Neural cell (in vitro differentiated cells): ENCODE measurements at regions not wholly inside any gene's neighbourhood (a gene's known extent, or its start where the extent isn't known, plus 50 kb on each side); places are given as distances from the start of the nearest gene placed in this dataset.

Experiments
- H2AFZ ChIP-seq: fragments of 200-600, 300-800 bp; sonication (generic), shearing (Covaris generic); 2 replicates; pipeline ENCODE4 v1.6.0; 2014; ENCODE audit warnings: low read depth, mild to moderate bottlenecking, antibody characterized with exemption, low read length, moderate library complexity
- H3F3A ChIP-seq: fragments of 200-600 bp; shearing (Covaris generic); 2 replicates; pipeline ENCODE4 v1.6.1; 2016; ENCODE audit warnings: mild to moderate bottlenecking, moderate library complexity, mixed read lengths, antibody characterized with exemption, low read length; ENCODE audit not compliant: insufficient read depth, poor library complexity, severe bottlenecking
- H3K27ac ChIP-seq: fragments of 200-600, 300-800 bp; sonication (generic), shearing (Covaris generic); 2 replicates; pipeline ENCODE4 v1.5.1; 2014; ENCODE audit warnings: mild to moderate bottlenecking, low read length, moderate library complexity
- H3K27me3 ChIP-seq: fragments of 300-800, 200-600 bp; sonication (generic), shearing (Covaris generic); 2 replicates; pipeline ENCODE4 v1.6.0; 2014; ENCODE audit warnings: mild to moderate bottlenecking, low read depth, low read length, moderate library complexity; ENCODE audit not compliant: insufficient read depth
- H3K36me3 ChIP-seq: fragments of 300-800, 200-600 bp; sonication (generic), shearing (Covaris generic); 2 replicates; pipeline ENCODE4 v1.5.1; 2014; ENCODE audit warnings: mild to moderate bottlenecking, antibody characterized with exemption, low read length, moderate library complexity; ENCODE audit not compliant: insufficient read depth
- H3K4me2 ChIP-seq: fragments of 300-800, 200-600 bp; sonication (generic), shearing (Covaris generic); 2 replicates; pipeline ENCODE4 v1.6.0; 2014; ENCODE audit warnings: mild to moderate bottlenecking, low read length
- H3K4me3 ChIP-seq: fragments of 300-800, 200-600 bp; sonication (generic), shearing (Covaris generic); 2 replicates; pipeline ENCODE4 v1.5.1; 2014; ENCODE audit warnings: mild to moderate bottlenecking, low read length, moderate library complexity
- H3K79me2 ChIP-seq: fragments of 200-600 bp; shearing (Covaris generic); replicated peaks from 2 replicates; pipeline ENCODE4 v1.6.0; 2014; ENCODE audit warnings: mild to moderate bottlenecking, low read length, moderate library complexity; ENCODE audit not compliant: insufficient read depth
- H3K9ac ChIP-seq: fragments of 300-800, 200-600 bp; sonication (generic), shearing (Covaris generic); 2 replicates; pipeline ENCODE4 v1.6.1; 2016; ENCODE audit warnings: mild to moderate bottlenecking, low read length, mixed read lengths
- H3K9me2 ChIP-seq: fragments of 200-600 bp; shearing (Covaris generic); 2 replicates; pipeline ENCODE4 v1.6.1; 2016; ENCODE audit warnings: mild to moderate bottlenecking, low read length, mixed read lengths; ENCODE audit not compliant: insufficient read depth
- H3K9me3 ChIP-seq: fragments of 200-600, 300-800 bp; sonication (generic), shearing (Covaris generic); 2 replicates; pipeline ENCODE4 v1.6.1; 2016; ENCODE audit warnings: mild to moderate bottlenecking, mixed run types, low read length, moderate library complexity, mixed read lengths
- H4K20me1 ChIP-seq: fragments of 200-600 bp; shearing (Covaris generic); 2 replicates; pipeline ENCODE4 v1.6.1; 2016; ENCODE audit warnings: mild to moderate bottlenecking, mixed run types; ENCODE audit not compliant: insufficient read depth
- EP300 ChIP-seq: fragments of 450-650 bp; conservative IDR thresholded peaks from 2 replicates; pipeline ENCODE4 v1.6.1; 2014; ENCODE audit warnings: antibody characterized with exemption, mild to moderate bottlenecking, moderate library complexity; ENCODE audit not compliant: poor library complexity, severe bottlenecking
- EZH2 ChIP-seq: fragments of 200-600, 300-800 bp; shearing (Covaris generic), sonication (generic); IDR thresholded peaks from 2 replicates; pipeline ENCODE4 v1.6.1; 2014; ENCODE audit warnings: antibody characterized with exemption, low read length, borderline replicate concordance, mild to moderate bottlenecking; ENCODE audit not compliant: insufficient read depth, poor library complexity, severe bottlenecking
- MXI1 ChIP-seq: fragments of 450-650 bp; conservative IDR thresholded peaks from 2 replicates; pipeline ENCODE4 v1.6.1; 2014; ENCODE audit warnings: antibody characterized with exemption, mild to moderate bottlenecking; ENCODE audit not compliant: poor library complexity, severe bottlenecking
- POLR2AphosphoS5 ChIP-seq: IDR thresholded peaks from 2 replicates; pipeline ENCODE4 v1.6.1; 2012
- RAD21 ChIP-seq: fragments of 450-650 bp; conservative IDR thresholded peaks from 2 replicates; pipeline ENCODE4 v1.6.1; 2014; ENCODE audit warnings: antibody characterized with exemption, mild to moderate bottlenecking, moderate library complexity
- SMC3 ChIP-seq: fragments of 450-650 bp; conservative IDR thresholded peaks from 2 replicates; pipeline ENCODE4 v1.6.1; 2014; ENCODE audit warnings: antibody characterized with exemption, mild to moderate bottlenecking, moderate library complexity; ENCODE audit not compliant: poor library complexity
- TAF1 ChIP-seq: IDR thresholded peaks from 2 replicates; pipeline ENCODE4 v1.6.1; 2012; ENCODE audit warnings: low read depth
- TF ChIP-seq, protein P1 (sequence below): fragments of 450-650 bp; IDR thresholded peaks from 2 replicates; pipeline ENCODE4 v1.5.1; 2014; ENCODE audit warnings: antibody characterized with exemption, mild to moderate bottlenecking, moderate library complexity; ENCODE audit not compliant: poor library complexity, severe bottlenecking
- TF ChIP-seq, protein P2 (sequence below): IDR thresholded peaks from 2 replicates; pipeline ENCODE4 v1.6.1; 2012; ENCODE audit warnings: borderline replicate concordance

DNA sequence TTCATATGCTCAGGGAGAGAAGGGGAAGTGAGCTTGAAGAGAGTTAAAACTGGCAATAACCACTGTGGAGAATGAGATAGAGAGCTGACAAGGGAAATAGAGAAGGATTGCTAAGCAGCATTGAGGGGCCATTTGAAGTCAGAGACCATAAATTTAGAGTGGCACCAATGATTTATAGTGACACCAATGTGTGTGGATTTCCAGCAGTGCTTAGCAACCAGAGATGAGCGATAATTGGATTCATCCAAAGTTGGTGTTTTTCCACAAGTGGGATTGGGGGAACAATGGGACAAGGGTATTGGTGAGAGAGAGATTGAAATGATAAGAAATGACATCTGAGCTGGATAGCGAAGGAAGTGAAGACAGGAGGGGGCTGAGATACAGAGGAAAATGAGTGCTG lies 114.1 kb downstream of the C1orf94 start:
- no peak for TF ChIP-seq MXI1
- TF ChIP-seq, protein P1, sequence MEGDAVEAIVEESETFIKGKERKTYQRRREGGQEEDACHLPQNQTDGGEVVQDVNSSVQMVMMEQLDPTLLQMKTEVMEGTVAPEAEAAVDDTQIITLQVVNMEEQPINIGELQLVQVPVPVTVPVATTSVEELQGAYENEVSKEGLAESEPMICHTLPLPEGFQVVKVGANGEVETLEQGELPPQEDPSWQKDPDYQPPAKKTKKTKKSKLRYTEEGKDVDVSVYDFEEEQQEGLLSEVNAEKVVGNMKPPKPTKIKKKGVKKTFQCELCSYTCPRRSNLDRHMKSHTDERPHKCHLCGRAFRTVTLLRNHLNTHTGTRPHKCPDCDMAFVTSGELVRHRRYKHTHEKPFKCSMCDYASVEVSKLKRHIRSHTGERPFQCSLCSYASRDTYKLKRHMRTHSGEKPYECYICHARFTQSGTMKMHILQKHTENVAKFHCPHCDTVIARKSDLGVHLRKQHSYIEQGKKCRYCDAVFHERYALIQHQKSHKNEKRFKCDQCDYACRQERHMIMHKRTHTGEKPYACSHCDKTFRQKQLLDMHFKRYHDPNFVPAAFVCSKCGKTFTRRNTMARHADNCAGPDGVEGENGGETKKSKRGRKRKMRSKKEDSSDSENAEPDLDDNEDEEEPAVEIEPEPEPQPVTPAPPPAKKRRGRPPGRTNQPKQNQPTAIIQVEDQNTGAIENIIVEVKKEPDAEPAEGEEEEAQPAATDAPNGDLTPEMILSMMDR: no peak
- TF ChIP-seq SMC3: no peak
- TF ChIP-seq, protein P2, sequence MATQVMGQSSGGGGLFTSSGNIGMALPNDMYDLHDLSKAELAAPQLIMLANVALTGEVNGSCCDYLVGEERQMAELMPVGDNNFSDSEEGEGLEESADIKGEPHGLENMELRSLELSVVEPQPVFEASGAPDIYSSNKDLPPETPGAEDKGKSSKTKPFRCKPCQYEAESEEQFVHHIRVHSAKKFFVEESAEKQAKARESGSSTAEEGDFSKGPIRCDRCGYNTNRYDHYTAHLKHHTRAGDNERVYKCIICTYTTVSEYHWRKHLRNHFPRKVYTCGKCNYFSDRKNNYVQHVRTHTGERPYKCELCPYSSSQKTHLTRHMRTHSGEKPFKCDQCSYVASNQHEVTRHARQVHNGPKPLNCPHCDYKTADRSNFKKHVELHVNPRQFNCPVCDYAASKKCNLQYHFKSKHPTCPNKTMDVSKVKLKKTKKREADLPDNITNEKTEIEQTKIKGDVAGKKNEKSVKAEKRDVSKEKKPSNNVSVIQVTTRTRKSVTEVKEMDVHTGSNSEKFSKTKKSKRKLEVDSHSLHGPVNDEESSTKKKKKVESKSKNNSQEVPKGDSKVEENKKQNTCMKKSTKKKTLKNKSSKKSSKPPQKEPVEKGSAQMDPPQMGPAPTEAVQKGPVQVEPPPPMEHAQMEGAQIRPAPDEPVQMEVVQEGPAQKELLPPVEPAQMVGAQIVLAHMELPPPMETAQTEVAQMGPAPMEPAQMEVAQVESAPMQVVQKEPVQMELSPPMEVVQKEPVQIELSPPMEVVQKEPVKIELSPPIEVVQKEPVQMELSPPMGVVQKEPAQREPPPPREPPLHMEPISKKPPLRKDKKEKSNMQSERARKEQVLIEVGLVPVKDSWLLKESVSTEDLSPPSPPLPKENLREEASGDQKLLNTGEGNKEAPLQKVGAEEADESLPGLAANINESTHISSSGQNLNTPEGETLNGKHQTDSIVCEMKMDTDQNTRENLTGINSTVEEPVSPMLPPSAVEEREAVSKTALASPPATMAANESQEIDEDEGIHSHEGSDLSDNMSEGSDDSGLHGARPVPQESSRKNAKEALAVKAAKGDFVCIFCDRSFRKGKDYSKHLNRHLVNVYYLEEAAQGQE: no peak
- TF ChIP-seq POLR2AphosphoS5: no peak
- no peak for TF ChIP-seq TAF1
- no peak for TF ChIP-seq EP300
- no peak for TF ChIP-seq EZH2
- TF ChIP-seq RAD21: no peak
- H3K27me3 ChIP-seq: no peaks in the 10 kb centered on the region
- H3K9me2 ChIP-seq: no peaks in the 10 kb centered on the region
- H3K4me3 ChIP-seq: no peak overlapping the region
- H3K36me3 ChIP-seq: no peaks in the 10 kb centered on the region
- H2AFZ ChIP-seq: no peak overlapping the region
- no peak overlapping the region for H3K9ac ChIP-seq
- no peaks in the 10 kb centered on the region for H4K20me1 ChIP-seq
- H3K4me2 ChIP-seq: no peak overlapping the region
- no peaks in the 10 kb centered on the region for H3K9me3 ChIP-seq
- no peaks in the 10 kb centered on the region for H3K79me2 ChIP-seq
- H3K27ac ChIP-seq: no peak overlapping the region
- H3F3A ChIP-seq: peaks cover 4% of the 10 kb centered on the region

- Histone ChIP-seq H3K9me2 (no peaks in the 10 kb centered on the region), H3K9me3 (no peaks in the 10 kb centered on the region), H3K9ac (no peak overlapping the region), H3K27me3 (no peaks in the 10 kb centered on the region), H3K4me3 (no peak overlapping the region), H3K36me3 (no peaks in the 10 kb centered on the region), H3K79me2 (no peaks in the 10 kb centered on the region), H2AFZ (no peak overlapping the region), H4K20me1 (no peaks in the 10 kb centered on the region), H3K27ac (no peak overlapping the region), H3K4me2 (no peak overlapping the region), H3F3A (no peaks in the 10 kb centered on the region)
- no peak for TF ChIP-seq EP300
- no peak for TF ChIP-seq SMC3
- no peak for TF ChIP-seq RAD21
- no peak for TF ChIP-seq POLR2AphosphoS5
- TF ChIP-seq, protein P1: no peak
- TF ChIP-seq, protein P2: no peak
- no peak for TF ChIP-seq EZH2
- TF ChIP-seq TAF1: no peak
- no peak for TF ChIP-seq MXI1
Measured at GRCh38 chr1:34292472-34292871, 115.8 kb downstream of the C1orf94 start.
